BJ (cell line): ENCODE measurements at regions not wholly inside any gene's neighbourhood (a gene's known extent, or its start where the extent isn't known, plus 50 kb on each side); places are given as distances from the start of the nearest gene placed in this dataset.

ENCODE experiments used
- CTCF ChIA-PET: fragments of 350-600 bp; formaldehyde crosslinking; extraction: SDS; loops from one replicate; lab custom pipeline; 2021; ENCODE audit warnings: antibody characterized with exemption, inconsistent platforms; lab: Yijun Ruan, JAX
- POLR2A ChIA-PET: fragments of 300-600 bp; sonication (Branson Sonifier 250); formaldehyde crosslinking; extraction: SDS; loops from one replicate; lab custom pipeline; 2021; ENCODE audit warnings: antibody characterized with exemption; lab: Charles Lee
- DNase-seq: peaks from one replicate; pipeline ENCODE4 v3.0.0-alpha.2; 2011; ENCODE audit warnings: low read depth
- H3K27me3 ChIP-seq: 2 replicates; pipeline ENCODE4 v1.6.0; 2011; ENCODE audit warnings: low read length; ENCODE audit not compliant: control insufficient read depth, insufficient read depth
- H3K36me3 ChIP-seq: 2 replicates; pipeline ENCODE4 v1.5.1; 2011; ENCODE audit warnings: low read length; ENCODE audit not compliant: control insufficient read depth, insufficient read depth
- H3K4me3 ChIP-seq: 2 replicates; pipeline ENCODE4 v1.5.1; 2011; ENCODE audit warnings: low read depth, mild to moderate bottlenecking, control low read depth, low read length
- TF ChIP-seq, protein P1 (sequence below): IDR thresholded peaks from 2 replicates; pipeline ENCODE4 v1.5.1; 2011; ENCODE audit warnings: low read depth, mild to moderate bottlenecking, control low read depth, inconsistent platforms, low read length, moderate library complexity; ENCODE audit not compliant: insufficient read depth

DNA sequence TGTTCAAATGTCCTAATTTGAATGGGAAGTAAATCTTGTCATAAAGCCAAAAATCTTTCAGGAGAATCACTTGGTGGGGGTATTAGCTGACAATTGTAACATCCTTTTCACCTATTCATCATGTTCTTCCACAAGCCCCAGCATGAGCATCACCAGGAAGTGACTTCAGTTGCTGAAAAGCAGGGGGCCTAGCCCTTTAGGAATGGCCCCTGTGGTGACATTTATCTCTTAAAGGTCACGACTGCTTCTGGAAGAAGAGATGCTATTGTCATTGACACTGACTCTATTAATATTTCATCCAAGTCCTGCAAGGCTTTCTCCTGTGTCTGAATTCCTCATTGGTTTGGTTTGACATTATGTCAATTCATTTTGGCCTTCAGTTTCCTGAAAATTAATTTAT, 92.6 kb downstream of the OR5AK2 start:
- Histone ChIP-seq H3K36me3 (no peaks in the 10 kb centered on the region), H3K4me3 (no peak overlapping the region), H3K27me3 (no peaks in the 10 kb centered on the region)
- POLR2A ChIA-PET, result no interaction called here
- TF ChIP-seq, protein P1, sequence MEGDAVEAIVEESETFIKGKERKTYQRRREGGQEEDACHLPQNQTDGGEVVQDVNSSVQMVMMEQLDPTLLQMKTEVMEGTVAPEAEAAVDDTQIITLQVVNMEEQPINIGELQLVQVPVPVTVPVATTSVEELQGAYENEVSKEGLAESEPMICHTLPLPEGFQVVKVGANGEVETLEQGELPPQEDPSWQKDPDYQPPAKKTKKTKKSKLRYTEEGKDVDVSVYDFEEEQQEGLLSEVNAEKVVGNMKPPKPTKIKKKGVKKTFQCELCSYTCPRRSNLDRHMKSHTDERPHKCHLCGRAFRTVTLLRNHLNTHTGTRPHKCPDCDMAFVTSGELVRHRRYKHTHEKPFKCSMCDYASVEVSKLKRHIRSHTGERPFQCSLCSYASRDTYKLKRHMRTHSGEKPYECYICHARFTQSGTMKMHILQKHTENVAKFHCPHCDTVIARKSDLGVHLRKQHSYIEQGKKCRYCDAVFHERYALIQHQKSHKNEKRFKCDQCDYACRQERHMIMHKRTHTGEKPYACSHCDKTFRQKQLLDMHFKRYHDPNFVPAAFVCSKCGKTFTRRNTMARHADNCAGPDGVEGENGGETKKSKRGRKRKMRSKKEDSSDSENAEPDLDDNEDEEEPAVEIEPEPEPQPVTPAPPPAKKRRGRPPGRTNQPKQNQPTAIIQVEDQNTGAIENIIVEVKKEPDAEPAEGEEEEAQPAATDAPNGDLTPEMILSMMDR, result no peak
- CTCF ChIA-PET, result interaction anchor here (1.0 kb wide), 1 partner anchor 168 kb away, joined by 3 read pairs; no protein-coding TSS in a partner anchor
- no peak for DNase-seq

DNA sequence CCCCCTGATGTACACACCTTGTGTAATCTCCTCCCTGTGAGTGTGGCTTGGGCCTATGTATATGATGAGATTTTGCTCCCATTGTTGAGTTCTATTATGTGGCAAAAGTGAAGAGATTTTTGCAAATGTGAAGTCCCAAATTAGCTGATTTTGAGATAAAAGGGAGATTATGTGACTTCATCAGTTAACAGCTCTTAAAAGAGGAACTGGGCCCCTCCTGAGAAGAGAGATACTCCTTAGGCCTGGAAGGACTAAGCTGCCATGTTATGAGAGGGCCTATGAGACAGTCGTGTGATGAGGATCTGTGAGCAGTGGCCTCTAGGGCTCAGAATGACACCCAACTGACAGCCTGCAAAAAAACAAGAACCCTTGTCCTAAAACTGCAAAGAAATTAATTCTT, 93.4 kb downstream of the OR5AK2 start:
- TF ChIP-seq, protein P1, result no peak
- no peak overlapping the region for H3K4me3 ChIP-seq
- DNase-seq, result no peak
- no peaks in the 10 kb centered on the region for H3K27me3 ChIP-seq
- no peaks in the 10 kb centered on the region for H3K36me3 ChIP-seq
- POLR2A ChIA-PET, result no interaction called here
- CTCF ChIA-PET, result no interaction called here

DNA sequence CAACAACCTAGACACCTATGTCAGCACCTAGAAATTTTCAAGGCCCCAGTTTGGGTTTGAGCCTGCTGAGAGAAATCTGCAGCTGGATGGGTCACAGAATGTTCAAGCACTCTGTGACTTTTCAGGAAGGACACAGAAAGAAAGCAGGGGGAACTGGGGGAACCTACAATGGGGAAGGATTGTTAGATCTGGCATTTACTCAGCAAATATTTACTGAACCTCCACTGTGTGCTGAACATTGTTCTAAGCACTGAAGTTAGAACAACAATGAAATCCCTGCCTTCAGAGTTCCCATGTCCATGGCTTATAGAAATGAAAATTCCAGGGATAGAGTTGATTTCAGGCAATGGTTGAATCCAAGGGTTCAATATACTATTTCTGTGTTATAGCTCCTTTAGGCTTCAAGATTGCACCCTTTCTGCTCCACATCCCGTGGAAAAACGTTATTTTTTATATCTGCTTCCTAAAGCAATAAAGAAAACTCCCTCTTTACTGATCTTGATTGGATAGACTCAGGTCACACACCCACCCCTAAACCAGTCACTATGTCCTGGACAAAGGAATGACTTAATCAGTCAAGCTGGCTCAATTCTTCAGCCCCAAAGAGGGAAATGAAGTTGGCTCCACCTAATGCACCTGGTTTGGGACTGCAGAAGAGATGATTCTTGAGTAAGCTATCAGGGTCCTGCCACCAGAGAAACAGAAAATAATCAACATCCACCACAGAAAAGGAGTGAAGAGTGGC, 95.1 kb downstream of the OR5AK2 start:
- H3K36me3 ChIP-seq, result no peaks in the 10 kb centered on the region
- peaks cover 2% of the 10 kb centered on the region for H3K27me3 ChIP-seq

DNA sequence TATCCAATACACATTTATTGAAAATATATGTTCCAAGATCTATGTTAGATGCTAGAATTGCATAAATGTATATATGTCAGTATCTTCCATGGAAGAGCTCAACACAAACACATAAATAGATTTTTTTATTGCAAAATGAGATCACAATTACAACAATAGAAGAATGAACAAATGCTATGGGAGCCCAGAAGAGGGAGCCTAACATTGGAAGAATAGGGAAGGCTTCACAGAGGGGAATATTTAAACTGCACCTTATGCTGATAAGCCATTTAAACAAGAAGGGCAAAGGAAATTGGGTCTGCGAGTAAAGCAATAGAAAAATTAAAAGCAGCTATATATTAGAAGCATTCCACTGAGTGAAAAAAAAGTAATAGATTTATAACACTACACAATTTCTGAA, 96.1 kb upstream of the LRRC55 start:
- CTCF ChIA-PET, result interaction anchor here (0.6 to 1.2 kb wide), 4 partner anchors 11 to 1430 kb away, joined by 3 to 4 read pairs (median 4); no protein-coding TSS in a partner anchor
- no peak overlapping the region for H3K4me3 ChIP-seq
- POLR2A ChIA-PET, result no interaction called here
- peaks cover 3% of the 10 kb centered on the region for H3K27me3 ChIP-seq
- no peak for DNase-seq
- TF ChIP-seq, protein P1, result no peak
- H3K36me3 ChIP-seq, result no peaks in the 10 kb centered on the region

More for the DNA sequence above, 95.1 kb downstream of the OR5AK2 start:
- ChIA-PET CTCF (interaction anchor here (1.1 kb wide), 1 partner anchor 165 kb away, joined by 6 read pairs; no protein-coding TSS in a partner anchor), POLR2A (no interaction called here)
- TF ChIP-seq, protein P1, result no peak
- no peak for DNase-seq
- no peak overlapping the region for H3K4me3 ChIP-seq

DNA sequence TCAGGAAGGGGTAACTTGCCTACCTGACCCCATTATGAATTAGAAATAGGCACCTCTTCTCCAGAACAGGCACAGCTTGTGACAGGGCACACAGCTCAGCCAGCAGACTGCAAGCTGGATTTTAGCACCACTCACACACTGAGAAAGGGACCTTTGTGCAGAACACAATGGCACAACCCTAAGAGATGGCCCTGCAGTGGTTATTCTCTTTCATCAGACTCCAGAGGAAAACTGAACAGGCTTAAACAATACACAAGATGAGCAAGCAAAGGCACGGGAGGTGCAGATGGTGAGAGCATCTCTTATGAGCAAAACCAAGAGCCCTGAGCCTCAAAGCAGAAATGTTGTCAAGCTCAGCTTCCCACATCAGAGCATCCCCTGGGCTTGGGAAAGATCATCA, 93.8 kb upstream of the LRRC55 start:
- POLR2A ChIA-PET, result no interaction called here
- Histone ChIP-seq H3K27me3 (peaks cover 3% of the 10 kb centered on the region), H3K4me3 (no peak overlapping the region), H3K36me3 (no peaks in the 10 kb centered on the region)
- CTCF ChIA-PET, result no interaction called here
- DNase-seq, result no peak
- TF ChIP-seq, protein P1, result no peak
